Neuronal stem cell (in vitro differentiated cells): ENCODE measurements at regions not wholly inside any gene's neighbourhood (a gene's known extent, or its start where the extent isn't known, plus 50 kb on each side); places are given as distances from the start of the nearest gene placed in this dataset.

ENCODE experiments used
- DNase-seq: peaks from one replicate; pipeline ENCODE4 v3.0.0-alpha.2; 2013; ENCODE audit warnings: low spot score
- H2AFZ ChIP-seq: one replicate; pipeline ENCODE4 v1.6.1; 2013; ENCODE audit warnings: mild to moderate bottlenecking, low read length, inconsistent platforms
- H2AK5ac ChIP-seq: 2 replicates; pipeline ENCODE4 v1.6.1; 2013; ENCODE audit warnings: low read depth, mild to moderate bottlenecking, inconsistent platforms, low read length, moderate library complexity, mixed read lengths
- H2BK120ac ChIP-seq: 2 replicates; pipeline ENCODE4 v1.6.1; 2013; ENCODE audit warnings: low read depth, mild to moderate bottlenecking, inconsistent platforms, low read length, moderate library complexity, mixed read lengths
- H2BK12ac ChIP-seq: one replicate; pipeline ENCODE4 v1.6.1; 2013; ENCODE audit warnings: low read length, inconsistent platforms
- H2BK15ac ChIP-seq: 2 replicates; pipeline ENCODE4 v1.6.1; 2013; ENCODE audit warnings: mild to moderate bottlenecking, low read length, inconsistent platforms, mixed read lengths
- H2BK5ac ChIP-seq: one replicate; pipeline ENCODE4 v1.6.1; 2013; ENCODE audit warnings: inconsistent platforms, mild to moderate bottlenecking, low read length, moderate library complexity
- H3K14ac ChIP-seq: one replicate; pipeline ENCODE4 v1.6.1; 2013; ENCODE audit warnings: low read length, inconsistent platforms
- H3K18ac ChIP-seq: 2 replicates; pipeline ENCODE4 v1.6.1; 2013; ENCODE audit warnings: low read length, inconsistent platforms
- H3K23ac ChIP-seq: 2 replicates; pipeline ENCODE4 v1.6.1; 2013; ENCODE audit warnings: low read depth, mild to moderate bottlenecking, mixed read lengths, low read length, inconsistent platforms; ENCODE audit not compliant: poor library complexity
- H3K27ac ChIP-seq: replicated peaks from 3 replicates; pipeline ENCODE4 v1.5.1; 2013; ENCODE audit warnings: low read length, inconsistent platforms
- H3K27me3 ChIP-seq, 3 experiments: 2 replicates each; pipeline ENCODE4 v1.6.1; 2013; ENCODE audit warnings: low read length in 3 of 3, mild to moderate bottlenecking in 2 of 3, inconsistent platforms in 1 of 3, low read depth in 1 of 3, mixed read lengths in 1 of 3, moderate library complexity in 1 of 3; ENCODE audit not compliant: control insufficient read depth in 3 of 3, insufficient read depth in 3 of 3
- H3K36me3 ChIP-seq, 2 donors: replicated peaks in 1 of 2; 2 replicates each; pipeline ENCODE4 v1.6.1; 2013; ENCODE audit warnings: low read length in 2 of 2; ENCODE audit not compliant: control insufficient read depth in 2 of 2, insufficient read depth in 2 of 2
- H3K4ac ChIP-seq: 2 replicates; pipeline ENCODE4 v1.6.1; 2013; ENCODE audit warnings: inconsistent platforms, mild to moderate bottlenecking, low read length, moderate library complexity
- H3K4me1 ChIP-seq, 2 donors: 1 replicate in 1 of 2; 2 replicates in 1 of 2; pipeline ENCODE4 v1.6.1; 2013; ENCODE audit warnings: low read length in 2 of 2, low read depth in 1 of 2; ENCODE audit not compliant: control insufficient read depth in 2 of 2, insufficient read depth in 1 of 2
- H3K4me2 ChIP-seq: one replicate; pipeline ENCODE4 v1.6.1; 2013; ENCODE audit warnings: mild to moderate bottlenecking, low read length, inconsistent platforms; ENCODE audit not compliant: insufficient read depth, poor library complexity, severe bottlenecking
- H3K4me3 ChIP-seq, 2 donors: 2 replicates each; pipeline ENCODE4 v1.5.1; 2013; ENCODE audit warnings: low read length in 2 of 2, mild to moderate bottlenecking in 2 of 2, inconsistent platforms in 1 of 2, moderate library complexity in 1 of 2
- H3K79me1 ChIP-seq: one replicate; pipeline ENCODE4 v1.6.1; 2013; ENCODE audit warnings: low read depth, mild to moderate bottlenecking, inconsistent platforms, low read length, moderate library complexity
- H3K9ac ChIP-seq: one replicate; pipeline ENCODE4 v1.6.1; 2013; ENCODE audit warnings: mild to moderate bottlenecking, low read depth, low read length, inconsistent platforms; ENCODE audit not compliant: poor library complexity
- H3K9me3 ChIP-seq, 2 donors: replicated peaks in 1 of 2; 2 replicates each; pipeline versions ENCODE3 to v1.6.1; 2013; ENCODE audit warnings: low read length in 2 of 2, mild to moderate bottlenecking in 2 of 2, inconsistent platforms in 1 of 2, low read depth in 1 of 2, mixed read lengths in 1 of 2, moderate library complexity in 1 of 2; ENCODE audit not compliant: control insufficient read depth in 2 of 2, insufficient read depth in 1 of 2
- H4K8ac ChIP-seq: one replicate; pipeline ENCODE4 v1.6.1; 2013; ENCODE audit warnings: low read depth, mild to moderate bottlenecking, inconsistent platforms, low read length, moderate library complexity
- H4K91ac ChIP-seq: one replicate; pipeline ENCODE4 v1.6.1; 2013; ENCODE audit warnings: low read length, low read depth, mild to moderate bottlenecking, inconsistent platforms; ENCODE audit not compliant: poor library complexity
- WGBS, 2 donors: extraction: QIAGEN DNeasy Blood & Tissue Kit; methylation state at CpG; one replicate each; pipeline ENCODE4 v1.1.7; 2013; ENCODE audit warnings: missing lambda C conversion rate in 2 of 2, mixed read lengths in 1 of 2; ENCODE audit not compliant: insufficient read length in 2 of 2, insufficient replicate concordance in 1 of 2; ENCODE audit errors: extremely low coverage in 2 of 2; 5-methylcytosine and 5-hydroxymethylcytosine counted together

DNA sequence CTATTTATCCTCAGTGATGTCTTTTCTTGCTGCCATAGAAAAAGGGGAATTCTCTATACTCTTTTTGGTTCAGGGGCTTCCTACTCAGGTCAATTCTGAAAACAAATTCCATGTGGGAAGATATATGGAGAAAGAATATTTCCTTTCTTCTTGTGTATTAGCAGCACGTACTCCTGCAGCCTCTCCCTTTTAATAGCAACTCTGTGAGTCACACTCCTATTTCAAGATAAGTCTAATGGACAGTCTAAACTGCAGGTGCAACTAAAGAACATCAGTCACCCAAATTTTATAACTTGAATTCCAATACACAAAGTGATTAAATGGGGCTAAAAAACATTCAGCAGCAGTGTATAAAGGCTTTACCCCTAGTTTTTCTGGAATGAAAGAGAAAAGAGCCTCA lies 942.2 kb downstream of the CNTNAP5 start:
- peaks cover 0 to 2% of the 10 kb centered on the region in 2 donors for H3K4me1 ChIP-seq
- no peak for DNase-seq
- H4K91ac ChIP-seq = no peak overlapping the region
- no peaks in the 10 kb centered on the region for H3K79me1 ChIP-seq
- H3K14ac ChIP-seq = no peak overlapping the region
- H2AK5ac ChIP-seq = no peak overlapping the region
- no peak overlapping the region for H3K4me2 ChIP-seq
- H3K18ac ChIP-seq = no peak overlapping the region
- no peak overlapping the region for H2BK12ac ChIP-seq
- H3K27ac ChIP-seq = no peak overlapping the region
- no peak overlapping the region for H2BK5ac ChIP-seq
- H3K23ac ChIP-seq = no peak overlapping the region
- H3K27me3 ChIP-seq = no peaks in the 10 kb centered on the region
- no peak overlapping the region for H2BK15ac ChIP-seq
- no CpG with 5 or more reads among the region's 1 CpG for WGBS, 2 donors
- H3K36me3 ChIP-seq = no peaks in the 10 kb centered on the region
- no peak overlapping the region for H2AFZ ChIP-seq
- no peak overlapping the region for H3K4ac ChIP-seq
- H4K8ac ChIP-seq = no peak overlapping the region
- no peaks in the 10 kb centered on the region for H3K9me3 ChIP-seq
- H2BK120ac ChIP-seq = no peak overlapping the region
- H3K4me3 ChIP-seq = no peak overlapping the region
- no peak overlapping the region for H3K9ac ChIP-seq

DNA sequence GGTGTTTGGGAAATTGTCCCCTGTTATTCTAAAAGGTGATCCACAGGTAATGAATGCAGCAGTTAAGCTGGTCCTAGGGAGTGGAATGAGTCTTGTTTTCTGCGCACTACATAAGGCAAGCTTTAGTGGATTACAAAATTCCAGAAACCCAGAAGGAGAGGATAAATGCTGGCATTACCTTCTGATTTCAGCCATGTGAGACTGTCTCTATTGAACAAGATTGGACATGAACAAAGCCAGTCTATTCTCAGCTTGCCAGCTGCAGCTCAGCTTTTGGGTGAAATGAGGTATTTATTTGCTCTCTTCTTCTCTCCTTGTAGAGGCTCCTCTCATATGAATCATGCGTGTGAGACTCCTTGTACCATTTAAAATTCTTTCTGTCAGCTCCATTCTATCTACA lies 944.9 kb downstream of the CNTNAP5 start:
- Histone ChIP-seq H3K79me1 (no peaks in the 10 kb centered on the region), H3K4me1 (peaks cover 0 to 2% of the 10 kb centered on the region in 2 donors), H3K23ac (no peak overlapping the region), H3K9me3 (no peaks in the 10 kb centered on the region), H2BK120ac (no peak overlapping the region), H3K14ac (no peak overlapping the region), H3K36me3 (no peaks in the 10 kb centered on the region), H2BK5ac (no peak overlapping the region), H2AFZ (no peak overlapping the region), H2AK5ac (no peak overlapping the region), H3K27me3 (no peaks in the 10 kb centered on the region), H4K8ac (no peak overlapping the region), H3K9ac (no peak overlapping the region), H2BK15ac (no peak overlapping the region), H3K4me2 (no peak overlapping the region), H4K91ac (no peak overlapping the region), H3K27ac (no peak overlapping the region), H3K18ac (no peak overlapping the region), H2BK12ac (no peak overlapping the region), H3K4ac (no peak overlapping the region), H3K4me3 (no peak overlapping the region)
- no peak for DNase-seq
- no CpG with 5 or more reads among the region's 2 CpGs for WGBS, 2 donors

DNA sequence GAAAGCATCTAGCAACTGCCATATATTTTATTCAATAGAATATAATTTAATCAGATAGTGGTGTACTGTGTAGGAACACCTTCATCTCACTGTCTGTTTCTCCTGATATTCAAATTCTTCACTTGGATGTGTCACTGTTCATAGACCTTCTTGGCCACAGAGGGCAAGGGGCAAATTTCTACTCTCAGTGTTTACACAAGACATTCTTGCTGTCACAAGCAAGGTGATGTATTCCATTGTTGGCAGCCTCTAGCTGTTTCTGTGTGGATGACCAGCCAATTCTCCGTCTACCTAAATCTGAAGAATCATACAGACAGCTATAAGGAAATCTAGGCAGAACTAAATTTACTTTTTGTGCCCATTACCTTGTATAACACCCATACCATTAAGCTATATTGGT lies 948.3 kb downstream of the CNTNAP5 start:
- Histone ChIP-seq H2AK5ac (no peak overlapping the region), H3K9ac (no peak overlapping the region), H2BK15ac (no peak overlapping the region), H3K18ac (no peak overlapping the region), H3K4me3 (no peak overlapping the region), H3K79me1 (no peaks in the 10 kb centered on the region), H3K4me1 (peaks cover 0 to 2% of the 10 kb centered on the region in 2 donors), H3K9me3 (no peaks in the 10 kb centered on the region), H3K27ac (no peak overlapping the region), H3K27me3 (no peaks in the 10 kb centered on the region), H3K23ac (no peak overlapping the region), H2BK12ac (no peak overlapping the region), H3K4me2 (no peak overlapping the region), H2BK120ac (no peak overlapping the region), H4K8ac (no peak overlapping the region), H4K91ac (no peak overlapping the region), H3K36me3 (no peaks in the 10 kb centered on the region), H3K14ac (no peak overlapping the region), H2AFZ (no peak overlapping the region), H2BK5ac (no peak overlapping the region), H3K4ac (no peak overlapping the region)
- WGBS, 2 donors = no CpG with 5 or more reads among the region's 1 CpG
- no peak for DNase-seq

DNA sequence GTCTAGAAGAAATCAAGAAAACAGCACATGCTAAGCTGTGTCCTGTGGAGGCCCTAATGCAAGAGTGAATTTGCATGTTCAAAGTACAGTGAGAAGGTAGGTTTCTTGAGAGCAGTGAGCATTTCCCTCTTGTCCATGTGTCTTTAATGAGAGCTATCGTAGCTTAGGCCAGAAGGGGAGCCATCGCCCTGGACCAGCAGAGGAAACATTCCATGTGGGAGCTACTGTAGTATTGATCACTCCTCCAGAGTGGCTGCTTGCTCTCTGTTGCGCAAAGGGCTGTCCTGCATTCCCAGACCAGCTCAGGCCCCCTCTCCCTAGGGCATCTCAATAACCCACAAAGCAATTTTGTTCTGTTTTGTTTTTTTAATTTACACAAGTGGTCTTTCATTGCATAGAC lies 950.1 kb downstream of the CNTNAP5 start:
- H2BK5ac ChIP-seq = no peak overlapping the region
- H3K23ac ChIP-seq = no peak overlapping the region
- no peak overlapping the region for H3K27ac ChIP-seq
- H2BK15ac ChIP-seq = no peak overlapping the region
- no peak for DNase-seq
- no peak overlapping the region for H2BK120ac ChIP-seq
- H2AK5ac ChIP-seq = no peak overlapping the region
- H3K36me3 ChIP-seq = no peaks in the 10 kb centered on the region
- no peaks in the 10 kb centered on the region for H3K9me3 ChIP-seq
- H3K4me2 ChIP-seq = no peak overlapping the region
- no peaks in the 10 kb centered on the region for H3K27me3 ChIP-seq
- no peak overlapping the region for H3K18ac ChIP-seq
- no peak overlapping the region for H3K4ac ChIP-seq
- WGBS, 2 donors = no CpG with 5 or more reads among the region's 3 CpGs
- no peak overlapping the region for H2BK12ac ChIP-seq
- H3K14ac ChIP-seq = no peak overlapping the region
- H2AFZ ChIP-seq = no peak overlapping the region
- no peak overlapping the region for H4K8ac ChIP-seq
- H3K4me1 ChIP-seq = no peaks in the 10 kb centered on the region
- no peak overlapping the region for H4K91ac ChIP-seq
- H3K4me3 ChIP-seq = no peak overlapping the region
- H3K79me1 ChIP-seq = no peaks in the 10 kb centered on the region
- no peak overlapping the region for H3K9ac ChIP-seq
